CD1c-positive myeloid dendritic cell (primary cell): ENCODE measurements at regions not wholly inside any gene's neighbourhood (a gene's known extent, or its start where the extent isn't known, plus 50 kb on each side); places are given as distances from the start of the nearest gene placed in this dataset.

ENCODE experiments used
- DNase-seq: peaks from one replicate; pipeline ENCODE4 v3.0.0-alpha.2; 2016; ENCODE audit errors: extremely low spot score

- no peak for DNase-seq
Measured at GRCh38 chr9:95822583-95823431, 52.7 kb upstream of the ERCC6L2 start.

DNA sequence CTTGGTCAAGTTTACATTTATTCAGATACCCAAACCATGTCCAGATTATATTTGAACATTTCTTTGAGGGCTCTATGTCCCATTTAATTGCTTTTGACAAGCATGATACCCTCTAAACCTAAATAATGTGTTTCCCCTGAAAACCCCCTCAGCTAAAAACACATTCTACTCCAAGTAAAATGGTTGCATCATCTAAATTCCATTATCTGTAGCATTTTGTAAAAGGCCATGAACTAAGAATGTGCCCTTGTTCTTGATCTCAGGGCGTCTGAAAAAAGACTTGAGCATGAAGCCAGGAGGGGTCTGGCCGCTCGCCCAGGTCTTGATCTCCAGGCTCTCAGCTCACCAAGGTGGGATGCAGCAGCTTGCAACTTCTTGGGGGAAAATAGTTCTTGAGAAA, 53.5 kb upstream of the ERCC6L2 start:
- no peak for DNase-seq

DNA sequence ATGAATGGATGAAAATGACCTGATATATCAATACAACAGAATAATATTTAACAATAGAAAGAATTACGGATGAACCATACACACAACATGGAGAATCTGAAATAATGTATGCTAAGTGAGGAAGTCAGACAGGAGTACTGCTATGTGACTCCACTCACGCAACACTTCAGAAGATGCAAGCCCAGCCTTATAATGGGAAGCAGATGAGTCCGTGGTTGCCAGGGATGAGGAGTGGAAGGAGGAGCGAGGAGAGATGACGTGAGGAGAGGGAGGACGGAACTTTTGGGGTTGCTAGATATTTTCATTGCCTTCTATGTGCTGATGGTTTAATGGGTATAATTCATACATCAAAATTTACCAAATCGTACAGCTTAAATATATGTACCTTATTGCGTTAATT, 55.4 kb upstream of the ERCC6L2 start:
- DNase-seq, result no peak

- no peak for DNase-seq
Measured at GRCh38 chr9:95819636-95820035, 55.9 kb upstream of the ERCC6L2 start.

DNA sequence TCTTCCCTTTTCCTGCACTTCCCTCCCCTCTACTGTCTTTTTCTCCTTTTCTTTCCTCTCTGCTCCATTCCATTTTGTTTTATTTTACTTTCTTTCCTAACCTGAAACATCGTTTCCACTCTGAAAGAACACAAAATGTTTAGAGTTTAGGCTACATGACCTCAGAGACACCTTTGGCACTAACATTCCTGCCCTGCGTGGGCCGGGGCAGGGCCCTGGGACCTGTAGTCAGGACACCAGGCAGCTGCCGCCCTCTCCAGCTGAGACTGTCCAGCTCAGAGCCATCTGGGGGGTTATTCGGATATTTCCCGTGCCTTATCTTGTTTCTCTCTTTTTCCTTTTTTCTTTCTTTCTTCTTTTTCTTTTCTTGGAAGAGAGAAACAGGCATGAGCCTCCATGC, 58.3 kb upstream of the ERCC6L2 start:
- DNase-seq, result no peak

GRCh38 chr9:95816716-95817115, 58.8 kb upstream of the ERCC6L2 start:
- DNase-seq, result no peak

DNA sequence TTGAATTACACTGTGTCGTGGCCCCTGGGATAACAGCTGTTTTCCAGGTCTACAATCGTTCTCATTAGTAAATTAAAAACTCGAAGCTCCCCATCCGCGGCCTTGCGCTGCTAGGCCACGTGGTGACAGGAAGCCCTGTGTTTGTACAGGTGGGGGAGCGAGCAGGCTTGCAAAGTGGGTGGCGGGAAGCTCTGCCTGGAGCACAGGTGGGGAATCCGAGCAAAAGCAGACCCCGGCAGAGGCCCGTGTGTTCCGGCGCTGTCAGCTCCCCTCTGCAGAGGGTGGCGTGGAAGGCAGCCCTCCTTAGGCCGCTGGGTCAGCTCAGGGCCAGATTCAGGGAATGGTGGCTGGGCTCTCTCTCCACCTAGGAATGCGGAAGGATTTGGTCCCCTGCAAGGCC, 59.5 kb upstream of the ERCC6L2 start:
- no peak for DNase-seq

- DNase-seq, result no peak
Measured at GRCh38 chr9:95815133-95815532, 60.4 kb upstream of the ERCC6L2 start.

DNA sequence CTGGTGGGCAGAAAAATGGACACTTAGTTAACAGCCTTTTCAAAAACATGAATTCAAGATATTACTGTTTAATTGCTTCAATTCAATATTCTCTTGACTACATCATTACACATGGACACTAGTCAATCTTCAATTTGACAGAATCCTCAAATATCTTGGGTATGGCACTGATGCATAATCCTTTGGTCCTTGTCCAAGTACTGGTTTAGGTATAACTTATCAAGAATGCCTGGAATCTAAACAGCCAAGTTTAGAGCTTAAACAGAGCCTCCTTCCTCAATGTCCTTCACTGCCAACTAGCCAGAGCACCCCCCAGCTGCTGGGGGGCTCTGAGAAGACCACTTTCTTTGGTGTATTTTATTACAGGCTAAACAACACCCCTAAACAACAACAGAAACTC, 61.6 kb upstream of the ERCC6L2 start:
- no peak for DNase-seq

DNA sequence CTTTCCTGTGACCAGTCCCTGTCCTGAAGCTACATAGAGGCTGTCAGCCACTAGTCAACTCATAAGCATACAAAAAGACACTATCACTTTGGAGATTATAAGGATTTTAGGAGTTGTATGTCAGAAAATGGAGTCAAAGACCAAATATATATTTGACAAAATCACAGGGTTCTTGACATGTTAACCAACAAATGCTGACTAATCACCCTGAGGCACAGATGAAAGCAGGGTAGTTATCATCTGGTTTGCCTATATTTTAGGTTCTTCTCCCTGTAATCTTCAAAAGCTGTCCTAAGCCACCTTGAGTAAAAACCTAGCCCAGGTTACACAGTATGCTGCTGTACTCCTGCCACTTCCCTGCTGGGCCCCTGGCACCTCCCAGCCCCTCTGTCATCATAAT, 64.7 kb upstream of the ERCC6L2 start:
- DNase-seq, result no peak

DNA sequence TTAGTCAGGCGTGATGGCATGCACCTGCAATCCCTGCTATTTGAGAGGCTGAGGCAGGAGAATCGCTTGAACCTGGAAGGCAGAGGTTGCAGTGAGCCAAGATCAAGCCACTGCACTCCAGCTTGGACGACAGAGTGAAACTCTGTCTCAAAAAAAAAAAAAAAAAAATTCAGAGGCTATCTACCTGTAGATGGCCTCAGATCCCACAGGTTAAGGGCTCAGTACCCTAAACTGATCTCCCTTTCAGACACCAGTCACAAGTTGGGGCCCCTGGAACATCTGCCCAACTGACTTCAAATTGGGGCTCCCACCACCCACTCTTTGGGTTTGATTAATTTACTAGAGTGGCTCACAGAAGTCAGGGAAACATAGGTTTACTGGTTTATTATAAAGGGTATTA, 65.4 kb upstream of the ERCC6L2 start:
- DNase-seq, result no peak

DNA sequence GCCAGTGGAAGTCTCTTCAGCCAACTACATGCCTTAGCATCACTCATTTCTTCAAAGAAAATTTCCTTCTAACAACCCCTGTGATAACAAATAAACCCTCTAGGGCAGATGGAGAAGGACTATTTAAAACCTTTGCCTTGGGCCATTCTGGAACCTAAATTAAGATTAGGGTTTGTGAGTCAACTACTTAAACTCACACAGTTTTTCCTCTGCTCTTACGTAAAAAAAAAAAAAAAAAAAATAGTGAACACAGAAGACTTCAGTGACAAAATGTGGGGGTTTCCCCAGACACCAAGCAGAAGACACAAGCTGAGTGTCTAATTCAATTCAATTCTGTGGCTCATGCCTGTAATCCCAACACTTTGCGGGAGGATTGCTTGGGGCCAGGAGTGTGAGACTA, 65.8 kb upstream of the ERCC6L2 start:
- no peak for DNase-seq

GRCh38 chr9:95808011-95808410, 67.5 kb upstream of the ERCC6L2 start:
- no peak for DNase-seq

- no peak for DNase-seq
Measured at GRCh38 chr9:95807326-95807947, 68.1 kb upstream of the ERCC6L2 start.

DNA sequence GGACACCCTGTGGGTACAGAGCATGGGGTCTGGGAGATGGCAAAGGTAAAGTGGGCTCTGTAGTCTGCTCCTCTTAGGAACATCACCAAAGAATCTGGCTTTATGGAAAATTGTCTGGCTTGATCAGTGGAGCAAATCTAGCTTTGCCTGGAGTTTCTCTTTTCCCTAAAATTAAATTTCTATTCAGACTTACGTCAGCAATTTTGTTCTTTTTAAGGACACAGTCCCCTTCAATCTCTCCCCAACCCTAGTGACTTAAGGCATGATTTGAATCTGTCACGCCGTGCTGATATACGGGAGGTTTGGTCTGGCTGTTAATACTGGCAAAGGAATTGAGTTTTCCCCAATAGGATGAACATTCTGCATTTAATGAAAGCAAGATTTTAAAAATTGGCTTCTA, 72.3 kb upstream of the ERCC6L2 start:
- DNase-seq, result no peak

DNA sequence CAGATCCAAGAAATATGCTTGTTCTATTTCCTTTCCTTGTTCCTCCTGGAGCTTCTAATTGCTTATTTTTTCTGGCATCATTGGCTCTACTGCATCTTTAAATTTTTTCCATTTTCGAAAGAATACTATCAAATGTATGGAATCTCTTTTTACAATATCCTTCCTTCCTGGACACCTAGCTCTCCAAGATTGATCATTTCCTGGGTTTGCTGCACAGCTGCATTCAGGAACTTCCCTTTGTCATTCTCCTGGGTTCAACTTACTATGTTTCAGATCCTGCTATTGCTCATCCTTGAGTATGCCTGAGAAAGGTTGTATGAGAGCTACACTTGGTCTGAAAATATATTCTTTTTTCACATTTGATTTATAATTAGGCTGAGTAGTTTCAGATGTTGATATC, 73.7 kb upstream of the ERCC6L2 start:
- no peak for DNase-seq

DNA sequence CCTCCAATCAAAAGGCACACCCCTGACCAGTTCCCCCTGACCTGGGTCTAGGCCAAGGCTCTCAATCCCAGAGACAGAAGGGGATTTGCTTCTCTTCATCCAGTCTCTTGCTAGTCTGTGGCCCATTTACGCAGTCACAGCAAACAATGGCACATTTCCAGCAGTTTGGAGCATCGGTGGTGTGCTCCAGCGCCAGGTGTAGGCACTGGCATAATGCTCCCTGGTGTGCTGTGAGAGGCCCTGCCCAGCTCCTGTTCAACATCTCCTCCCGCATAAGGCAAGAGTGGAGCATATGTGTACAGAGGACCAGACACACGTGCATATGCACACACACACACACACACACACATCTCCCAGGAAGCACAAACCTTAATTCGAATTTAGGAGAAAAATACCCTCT, 79.5 kb upstream of the ERCC6L2 start:
- DNase-seq, result no peak

GRCh38 chr9:95793924-95794828, 81.3 kb upstream of the ERCC6L2 start:
- no peak for DNase-seq

DNA sequence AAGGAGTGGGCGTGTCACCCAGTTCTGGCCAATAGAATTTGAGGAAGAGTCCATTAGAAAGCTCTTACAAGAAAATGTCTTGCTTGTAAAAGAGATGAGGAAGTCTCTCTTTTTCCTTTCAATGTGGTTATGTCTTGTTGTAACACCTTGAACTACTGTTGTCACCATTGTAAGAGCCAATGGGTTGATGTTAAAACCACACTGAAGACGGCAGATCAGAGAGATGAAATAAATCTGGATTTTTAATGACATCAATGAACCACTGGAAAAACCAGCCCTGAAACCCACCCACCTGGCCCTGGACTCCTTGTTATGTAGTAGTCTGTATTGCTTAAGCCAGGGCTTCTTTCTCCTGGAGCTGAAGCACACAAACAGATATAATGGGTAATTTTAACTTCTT, 83.8 kb upstream of the ERCC6L2 start:
- no peak for DNase-seq

DNA sequence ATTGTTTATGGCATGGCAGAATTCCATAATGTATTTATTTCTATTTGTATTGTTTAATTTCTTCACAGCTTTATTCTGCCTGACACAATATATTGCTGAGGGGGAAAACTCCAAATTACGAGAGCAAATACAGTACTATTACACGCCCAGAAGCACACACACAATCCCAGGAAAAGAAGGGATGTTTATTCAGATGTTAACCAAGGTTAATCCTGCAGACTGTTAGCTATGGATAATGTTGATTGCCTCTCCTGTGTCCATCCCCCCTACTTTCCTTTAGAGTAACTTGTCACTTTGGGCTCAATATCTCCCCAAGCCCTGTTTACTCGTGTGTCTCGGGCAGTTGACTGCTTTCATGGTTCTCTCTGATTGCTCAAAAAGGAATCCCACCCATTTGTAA, 84.2 kb upstream of the ERCC6L2 start:
- DNase-seq, result no peak

DNA sequence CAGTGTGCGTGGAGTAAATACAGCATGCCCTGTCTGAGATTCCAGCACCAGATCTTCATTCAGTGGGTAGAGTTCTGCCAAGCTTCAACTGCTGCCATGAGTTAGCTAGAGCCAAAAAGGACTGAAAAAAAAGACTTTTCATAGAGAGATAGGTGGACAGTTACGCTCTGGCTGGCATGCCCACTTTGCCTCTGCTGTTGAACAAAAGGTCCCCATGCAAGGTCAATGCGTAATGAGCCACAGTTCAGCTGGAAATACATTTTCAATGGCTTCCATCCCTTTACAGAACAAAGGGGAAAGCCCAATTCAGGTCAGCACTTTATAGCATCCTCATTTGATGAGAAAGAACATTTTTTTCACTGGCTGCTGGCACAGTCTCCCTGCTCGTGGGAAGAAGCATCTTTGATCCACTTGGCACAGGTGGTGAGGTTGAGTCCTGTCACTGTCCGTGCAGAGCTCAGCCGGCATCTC, 86.9 kb upstream of the ERCC6L2 start:
- no peak for DNase-seq

- no peak for DNase-seq
Measured at GRCh38 chr9:95788021-95788420, 87.5 kb upstream of the ERCC6L2 start.
